ENCODE measurements at regions not wholly inside any gene's neighbourhood (a gene's known extent, or its start where the extent isn't known, plus 50 kb on each side); places are given as distances from the start of the nearest gene placed in this dataset.

DNA sequence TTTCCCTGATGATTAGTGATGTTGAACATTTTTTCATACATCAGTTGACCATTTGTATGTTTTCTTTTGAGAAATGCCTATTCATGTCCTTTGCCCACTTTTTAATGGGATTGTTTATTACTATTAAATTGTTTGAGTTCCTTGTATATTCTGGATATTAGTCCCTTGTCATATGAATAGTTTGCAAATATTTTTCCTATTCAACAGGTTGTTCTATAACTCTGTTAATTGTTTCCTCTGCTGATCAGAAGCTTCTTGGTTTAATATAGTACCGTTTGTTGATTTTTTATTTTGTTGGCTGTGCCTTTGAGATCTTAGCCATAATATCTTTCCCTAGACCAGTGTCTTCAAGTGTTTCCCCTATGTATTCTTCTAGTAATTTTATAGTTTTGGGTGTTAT is 189.0 kb upstream of the RARB start:
- no peak overlapping the region for H3K27ac ChIP-seq (ENCODE audit: control insufficient read depth, insufficient read depth)
- ChIA-PET POLR2A (no interaction called here), CTCF (no interaction called here), RAD21 (ENCODE audit: unreplicated experiment) (no interaction called here), SMC1A (ENCODE audit: uncharacterized antibody, unreplicated experiment) (no interaction called here)
- intact Hi-C loops (cut with micrococcal nuclease; ENCODE audit: unreplicated experiment), result no loop called here
- H2AFZ ChIP-seq (ENCODE audit: control insufficient read depth, low read depth, low read length), result no peak overlapping the region
- TF ChIP-seq EZH2 (IDR thresholded peaks at IDR 0.05; ENCODE audit: borderline replicate concordance, control insufficient read depth, low read depth, low read length), result no peak
- no peak for TF ChIP-seq YBX1 (IDR thresholded peaks at IDR 0.05)
- no peak for TF ChIP-seq IKZF2 (IDR thresholded peaks at IDR 0.05)
- no peak for TF ChIP-seq PAX5 (IDR thresholded peaks at IDR 0.05; ENCODE audit: borderline replicate concordance, low read depth, low read length)
- TF ChIP-seq SP1 (IDR thresholded peaks at IDR 0.05; ENCODE audit: low read depth, low read length), result no peak
- TF ChIP-seq MEF2A (IDR thresholded peaks at IDR 0.05; ENCODE audit: insufficient read depth, low read depth, low read length), result no peak
- TF ChIP-seq, protein P1, sequence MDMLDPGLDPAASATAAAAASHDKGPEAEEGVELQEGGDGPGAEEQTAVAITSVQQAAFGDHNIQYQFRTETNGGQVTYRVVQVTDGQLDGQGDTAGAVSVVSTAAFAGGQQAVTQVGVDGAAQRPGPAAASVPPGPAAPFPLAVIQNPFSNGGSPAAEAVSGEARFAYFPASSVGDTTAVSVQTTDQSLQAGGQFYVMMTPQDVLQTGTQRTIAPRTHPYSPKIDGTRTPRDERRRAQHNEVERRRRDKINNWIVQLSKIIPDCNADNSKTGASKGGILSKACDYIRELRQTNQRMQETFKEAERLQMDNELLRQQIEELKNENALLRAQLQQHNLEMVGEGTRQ (IDR thresholded peaks at IDR 0.05; ENCODE audit: borderline replicate concordance, low read depth, low read length), result no peak
- no peak for TF ChIP-seq KLF5 (IDR thresholded peaks at IDR 0.05; ENCODE audit: partially characterized antibody)
- TF ChIP-seq, protein P2, sequence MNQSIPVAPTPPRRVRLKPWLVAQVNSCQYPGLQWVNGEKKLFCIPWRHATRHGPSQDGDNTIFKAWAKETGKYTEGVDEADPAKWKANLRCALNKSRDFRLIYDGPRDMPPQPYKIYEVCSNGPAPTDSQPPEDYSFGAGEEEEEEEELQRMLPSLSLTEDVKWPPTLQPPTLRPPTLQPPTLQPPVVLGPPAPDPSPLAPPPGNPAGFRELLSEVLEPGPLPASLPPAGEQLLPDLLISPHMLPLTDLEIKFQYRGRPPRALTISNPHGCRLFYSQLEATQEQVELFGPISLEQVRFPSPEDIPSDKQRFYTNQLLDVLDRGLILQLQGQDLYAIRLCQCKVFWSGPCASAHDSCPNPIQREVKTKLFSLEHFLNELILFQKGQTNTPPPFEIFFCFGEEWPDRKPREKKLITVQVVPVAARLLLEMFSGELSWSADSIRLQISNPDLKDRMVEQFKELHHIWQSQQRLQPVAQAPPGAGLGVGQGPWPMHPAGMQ (IDR thresholded peaks at IDR 0.05; ENCODE audit: borderline replicate concordance), result no peak
- no peak for TF ChIP-seq SREBF1 (IDR thresholded peaks at IDR 0.05; ENCODE audit: low read length)
- no peak for TF ChIP-seq STAT3 (IDR thresholded peaks at IDR 0.05; ENCODE audit: low read depth, low read length)
- TF ChIP-seq FOXK2 (IDR thresholded peaks at IDR 0.05), result no peak
- TF ChIP-seq TARDBP (IDR thresholded peaks at IDR 0.05; ENCODE audit: borderline replicate concordance), result no peak
- TF ChIP-seq BRCA1 (IDR thresholded peaks at IDR 0.05; ENCODE audit: low read depth, low read length), result no peak
- no peak for TF ChIP-seq RB1 (IDR thresholded peaks at IDR 0.05; ENCODE audit: borderline replicate concordance)
- ATAC-seq, result no peak
- no peak for DNase-seq (ENCODE audit: low read depth, low spot score)
- in situ Hi-C loops (cut with MboI), result no loop called here
- no peak for FAIRE-seq
- no peaks in the 10 kb centered on the region for H3K9me3 ChIP-seq (replicated peaks; ENCODE audit: control insufficient read depth, insufficient read depth, low read length)
- WGBS (ENCODE audit: insufficient coverage, insufficient replicate concordance, low lambda C conversion rate, missing lambda C conversion rate), result 0% methylated on average over 1 of the region's 1 CpG
- no peaks in the 10 kb centered on the region for H3K27me3 ChIP-seq (replicated peaks in 1 of 2; ENCODE audit: control insufficient read depth in 2 of 2, insufficient read depth in 2 of 2, low read length in 1 of 2)
- no peaks in the 10 kb centered on the region for H3K79me2 ChIP-seq (ENCODE audit: control insufficient read depth, insufficient read depth, low read length)
- BruUV-seq (replicated peaks), result no TSS peak
- no peaks in the 10 kb centered on the region for H4K20me1 ChIP-seq (ENCODE audit: control insufficient read depth, insufficient read depth)
- H3K4me3 ChIP-seq, result no peak overlapping the region
- no peak overlapping the region for H3K9ac ChIP-seq (ENCODE audit: control insufficient read depth, insufficient read depth, low read length)
- H3K4me2 ChIP-seq (ENCODE audit: control insufficient read depth, insufficient read depth), result no peak overlapping the region
- H3K4me1 ChIP-seq (ENCODE audit: control insufficient read depth, insufficient read depth, low read length), result no peaks in the 10 kb centered on the region
- H3K36me3 ChIP-seq (ENCODE audit: control insufficient read depth in 2 of 2, insufficient read depth in 2 of 2, low read length in 1 of 2), result no peaks in the 10 kb centered on the region

Data from GM12878 (cell line).